Retina (tissue), 1 donor: ENCODE measurements at regions not wholly inside any gene's neighbourhood (a gene's known extent, or its start where the extent isn't known, plus 50 kb on each side); places are given as distances from the start of the nearest gene placed in this dataset.
"Not testable (repeated sequence)": the region's sequence is repeated elsewhere in the genome, so short reads cannot be mapped to it uniquely, and the experiment has no call there.

ENCODE experiments used
- DNase-seq: peaks from one replicate; pipeline ENCODE4 v3.0.0-alpha.2; 2016

- DNase-seq, result not testable (repeated sequence)
Measured at GRCh38 chr10:46645110-46645509, 66.2 kb downstream of the SYT15 start.

GRCh38 chr10:46646132-46646531 lies 67.2 kb downstream of the SYT15 start:
- not testable (repeated sequence) for DNase-seq

GRCh38 chr10:46650967-46651366 lies 72.0 kb downstream of the SYT15 start:
- DNase-seq, result not testable (repeated sequence)

GRCh38 chr10:46657437-46657836 lies 78.5 kb downstream of the SYT15 start:
- not testable (repeated sequence) for DNase-seq

GRCh38 chr10:46660027-46660834 lies 81.3 kb downstream of the SYT15 start:
- not testable (repeated sequence) for DNase-seq

GRCh38 chr10:46660835-46661164 lies 81.9 kb downstream of the SYT15 start:
- DNase-seq, result not testable (repeated sequence)

- DNase-seq, result not testable (repeated sequence)
Measured at GRCh38 chr10:46665536-46665935, 86.6 kb downstream of the SYT15 start.

GRCh38 chr10:46668357-46668997 lies 89.5 kb downstream of the SYT15 start:
- not testable (repeated sequence) for DNase-seq

- DNase-seq, result not testable (repeated sequence)
Measured at GRCh38 chr10:46677836-46678435, 99.0 kb downstream of the SYT15 start.

- not testable (repeated sequence) for DNase-seq
Measured at GRCh38 chr10:46691397-46691796, 112.5 kb downstream of the SYT15 start.

- not testable (repeated sequence) for DNase-seq
Measured at GRCh38 chr10:46693218-46693617, 114.3 kb downstream of the SYT15 start.

GRCh38 chr10:46717264-46717663 lies 138.3 kb downstream of the SYT15 start:
- DNase-seq, result not testable (repeated sequence)

GRCh38 chr10:46718014-46718413 lies 139.1 kb downstream of the SYT15 start:
- not testable (repeated sequence) for DNase-seq

GRCh38 chr10:46720386-46720785 lies 141.5 kb downstream of the SYT15 start:
- DNase-seq, result not testable (repeated sequence)

GRCh38 chr10:46720811-46721518 lies 142.0 kb downstream of the SYT15 start:
- not testable (repeated sequence) for DNase-seq

- not testable (repeated sequence) for DNase-seq
Measured at GRCh38 chr10:46724258-46724657, 145.3 kb downstream of the SYT15 start.

GRCh38 chr10:46728359-46728758 lies 149.4 kb downstream of the SYT15 start:
- not testable (repeated sequence) for DNase-seq

- not testable (repeated sequence) for DNase-seq
Measured at GRCh38 chr10:46730729-46731128, 151.8 kb downstream of the SYT15 start.

GRCh38 chr10:46733635-46734261 lies 154.8 kb downstream of the SYT15 start:
- DNase-seq, result not testable (repeated sequence)

- not testable (repeated sequence) for DNase-seq
Measured at GRCh38 chr10:46734262-46734642, 155.3 kb downstream of the SYT15 start.

GRCh38 chr10:46739919-46740318 lies 161.0 kb downstream of the SYT15 start:
- peak; percentile 12 for DNase-seq

- DNase-seq, result not testable (repeated sequence)
Measured at GRCh38 chr10:46740368-46740767, 161.4 kb downstream of the SYT15 start.

GRCh38 chr10:46749003-46749402 lies 162.2 kb upstream of the PTPN20 start:
- DNase-seq, result not testable (repeated sequence)
